Progenitor cell of endocrine pancreas (in vitro differentiated cells): ENCODE measurements at regions not wholly inside any gene's neighbourhood (a gene's known extent, or its start where the extent isn't known, plus 50 kb on each side); places are given as distances from the start of the nearest gene placed in this dataset.
"Not testable (repeated sequence)": the region's sequence is repeated elsewhere in the genome, so short reads cannot be mapped to it uniquely, and the experiment has no call there.

Experiments used
- DNase-seq: peaks from one replicate; pipeline ENCODE4 v3.0.0; 2021; ENCODE audit warnings: low spot score; ENCODE audit not compliant: unreplicated experiment
- H3K27ac Mint-ChIP-seq: 2 replicates; pipeline ENCODE4 v1.8.0; 2021; ENCODE audit warnings: mild to moderate bottlenecking, moderate library complexity, mixed read lengths
- H3K27me3 Mint-ChIP-seq: 2 replicates; pipeline ENCODE4 v1.8.0; 2021; ENCODE audit warnings: mixed read lengths
- H3K36me3 Mint-ChIP-seq: 2 replicates; pipeline ENCODE4 v1.8.0; 2022; ENCODE audit warnings: mixed read lengths; ENCODE audit not compliant: insufficient read depth
- H3K4me1 Mint-ChIP-seq: 2 replicates; pipeline ENCODE4 v1.8.0; 2021; ENCODE audit warnings: low read depth, mixed read lengths
- H3K4me3 Mint-ChIP-seq: 2 replicates; pipeline ENCODE4 v1.8.0; 2021; ENCODE audit warnings: low read depth, mild to moderate bottlenecking, moderate library complexity, mixed read lengths
- H3K9me3 Mint-ChIP-seq: 2 replicates; pipeline ENCODE4 v1.8.0; 2021; ENCODE audit warnings: low read depth, mixed read lengths
- CTCF ChIP-seq: fragments of 200-600 bp; sonication (generic); IDR thresholded peaks from one replicate; pipeline ENCODE4 v1.5.0; 2021; ENCODE audit warnings: antibody characterized with exemption, mild to moderate bottlenecking; ENCODE audit not compliant: unreplicated experiment

GRCh38 chr9:124137944-124138335 lies 119.8 kb upstream of the NEK6 start:
- DNase-seq: no peak
- Mint-ChIP-seq H3K27ac (no peak overlapping the region), H3K4me3 (no peak overlapping the region), H3K27me3 (peaks cover 29% of the 10 kb centered on the region), H3K4me1 (no peaks in the 10 kb centered on the region), H3K9me3 (no peaks in the 10 kb centered on the region), H3K36me3 (no peaks in the 10 kb centered on the region)
- no peak for TF ChIP-seq CTCF

- DNase-seq: no peak
- Mint-ChIP-seq H3K9me3 (no peaks in the 10 kb centered on the region), H3K4me1 (no peaks in the 10 kb centered on the region), H3K27me3 (peaks cover 23% of the 10 kb centered on the region), H3K36me3 (no peaks in the 10 kb centered on the region), H3K4me3 (no peak overlapping the region), H3K27ac (no peak overlapping the region)
- TF ChIP-seq CTCF: no peak
Measured at GRCh38 chr9:124139001-124139400, 118.7 kb upstream of the NEK6 start.

- H3K36me3 Mint-ChIP-seq: no peaks in the 10 kb centered on the region
- TF ChIP-seq CTCF: no peak
Measured at GRCh38 chr9:124140941-124141568, 116.7 kb upstream of the NEK6 start.

DNA sequence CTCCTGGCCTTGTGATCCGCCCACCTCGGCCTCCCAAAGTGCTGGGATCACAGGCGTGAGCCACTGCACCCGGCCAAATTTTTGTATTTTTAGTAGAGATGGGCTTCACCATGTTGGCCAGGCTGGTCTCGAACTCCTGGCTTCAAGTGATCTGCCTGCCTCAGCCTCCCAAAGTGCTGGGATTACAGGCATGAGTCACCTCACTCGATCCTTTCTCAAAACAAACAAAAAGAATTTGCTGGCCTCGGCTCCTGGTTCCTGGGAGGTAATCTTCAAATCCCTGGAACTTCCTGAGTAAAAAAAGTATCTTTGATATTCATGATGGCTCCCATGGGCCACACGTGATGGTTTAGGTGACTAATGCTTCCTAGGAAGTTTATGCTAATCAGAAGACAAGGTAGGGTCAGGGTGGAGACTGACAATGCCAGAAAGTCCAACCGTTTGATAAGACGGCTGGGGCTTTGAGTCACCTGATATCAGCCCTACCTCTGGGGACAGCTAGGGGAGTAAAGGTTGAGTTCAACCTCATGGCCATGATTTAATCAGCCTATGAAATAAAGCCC lies 113.1 kb upstream of the NEK6 start:
- H3K27me3 Mint-ChIP-seq: peaks cover 21% of the 10 kb centered on the region
- H3K27ac Mint-ChIP-seq, H3K4me1 Mint-ChIP-seq, H3K4me3 Mint-ChIP-seq, H3K9me3 Mint-ChIP-seq, DNase-seq, H3K36me3 Mint-ChIP-seq: not testable (repeated sequence)

More at GRCh38 chr9:124140941-124141568, 116.7 kb upstream of the NEK6 start:
- no peaks in the 10 kb centered on the region for H3K4me1 Mint-ChIP-seq
- H3K9me3 Mint-ChIP-seq: no peaks in the 10 kb centered on the region
- H3K27me3 Mint-ChIP-seq: peaks cover 24% of the 10 kb centered on the region
- DNase-seq: no peak
- H3K27ac Mint-ChIP-seq: no peak overlapping the region
- H3K4me3 Mint-ChIP-seq: no peak overlapping the region

DNA sequence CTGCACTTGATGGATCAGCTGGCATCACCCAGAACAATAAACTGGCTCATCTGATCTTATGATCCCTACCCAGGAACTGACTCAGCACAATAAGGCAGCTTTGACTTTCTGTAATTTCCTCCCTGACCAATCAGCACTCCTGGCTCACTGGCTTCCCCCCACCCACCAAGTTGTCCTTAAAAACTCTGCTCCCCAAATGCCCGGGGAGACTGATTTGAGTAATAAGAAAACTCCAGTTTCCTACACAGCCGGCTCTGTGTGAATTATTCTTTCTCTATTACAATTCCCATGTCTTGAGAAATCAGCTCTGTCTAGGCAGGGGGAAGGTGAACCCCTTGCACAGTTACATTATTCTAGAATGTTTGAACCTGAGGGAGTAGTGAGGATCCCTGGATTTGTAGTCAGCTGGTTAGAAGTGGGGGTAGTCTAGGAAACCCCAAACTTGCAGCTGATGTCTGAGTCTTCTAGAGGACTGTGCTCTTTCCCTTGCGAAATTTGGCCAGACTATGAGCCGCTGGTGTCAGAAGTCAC lies 111.7 kb upstream of the NEK6 start:
- no peak for DNase-seq
- TF ChIP-seq CTCF: no peak
- no peaks in the 10 kb centered on the region for H3K4me1 Mint-ChIP-seq
- H3K27ac Mint-ChIP-seq: no peak overlapping the region
- no peaks in the 10 kb centered on the region for H3K36me3 Mint-ChIP-seq
- H3K4me3 Mint-ChIP-seq: no peak overlapping the region
- peaks cover 30% of the 10 kb centered on the region for H3K27me3 Mint-ChIP-seq
- H3K9me3 Mint-ChIP-seq: no peaks in the 10 kb centered on the region

- Mint-ChIP-seq H3K27me3 (peaks cover 49% of the 10 kb centered on the region), H3K4me1 (no peaks in the 10 kb centered on the region), H3K9me3 (peaks cover 4% of the 10 kb centered on the region), H3K36me3 (no peaks in the 10 kb centered on the region), H3K27ac (no peak overlapping the region), H3K4me3 (no peak overlapping the region)
- no peak for DNase-seq
- TF ChIP-seq CTCF: no peak
Measured at GRCh38 chr9:124149992-124150391, 107.8 kb upstream of the NEK6 start.
